Ramos (cell line): ENCODE measurements at regions not wholly inside any gene's neighbourhood (a gene's known extent, or its start where the extent isn't known, plus 50 kb on each side); places are given as distances from the start of the nearest gene placed in this dataset.

Source experiments
- in situ Hi-C: fragments of 300-500 bp; cut with MboI; formaldehyde crosslinking; loops from one replicate; pipeline ENCODE4 v1.14.3; 2022; ENCODE audit warnings: low sequenced_read_pairs; ENCODE audit not compliant: unreplicated experiment

DNA sequence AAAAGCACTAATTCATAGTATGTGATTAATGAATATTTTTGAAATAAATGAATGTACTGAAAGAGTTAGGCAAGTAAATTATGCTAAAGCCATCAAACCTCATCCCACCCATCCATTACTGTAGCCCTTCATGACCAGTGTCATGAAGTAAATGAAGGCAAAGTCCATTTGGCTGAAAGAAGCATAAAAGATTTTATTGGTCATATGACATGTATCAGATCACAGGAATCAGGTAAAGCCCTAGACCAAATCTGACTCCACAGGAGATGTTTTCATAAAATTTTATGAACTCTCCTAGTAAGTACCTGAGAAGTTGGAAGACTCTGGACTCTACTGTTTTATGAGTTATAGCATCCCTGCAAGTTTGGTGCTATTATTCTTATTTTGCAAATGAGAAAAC is 213.5 kb downstream of the TMEM114 start:
- in situ Hi-C loops, result no loop called here

DNA sequence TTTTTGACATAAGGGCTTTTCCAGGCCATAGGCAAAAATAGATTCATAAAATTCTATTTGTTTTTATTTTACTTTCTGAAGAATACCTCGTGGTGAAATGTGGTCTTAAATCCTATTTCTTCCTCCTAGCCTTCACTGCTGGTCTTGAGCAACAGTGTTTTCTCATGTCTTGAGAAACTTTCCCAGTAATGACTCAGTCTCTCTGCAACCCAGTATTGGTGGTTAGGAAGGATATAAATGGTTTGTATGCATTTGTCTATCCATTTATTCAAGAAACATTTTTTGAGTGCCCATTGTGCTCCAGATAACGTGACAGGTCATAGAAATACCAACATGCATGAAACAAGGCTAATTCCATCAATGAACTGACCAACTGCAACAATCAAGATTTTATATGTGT is 213.9 kb downstream of the TMEM114 start:
- in situ Hi-C loops, result no loop called here

DNA sequence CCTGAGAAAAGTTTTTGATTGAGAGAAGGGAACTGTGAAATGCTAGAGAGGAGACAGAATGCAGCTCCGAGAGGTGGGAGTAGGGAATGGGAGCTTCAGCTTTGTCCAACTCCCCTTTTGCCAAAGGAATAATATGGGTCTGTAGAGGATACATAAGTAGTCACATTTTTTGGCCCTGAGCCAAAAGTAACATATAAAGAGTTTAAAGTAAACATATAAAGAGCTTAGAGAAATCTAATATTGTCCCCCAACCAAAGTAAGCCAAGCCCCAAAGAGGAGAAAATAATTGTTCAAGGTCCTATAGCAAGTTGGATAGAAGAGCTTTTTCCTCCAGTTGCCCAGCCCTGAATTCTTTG is 215.1 kb downstream of the TMEM114 start:
- in situ Hi-C loops, result no loop called here

DNA sequence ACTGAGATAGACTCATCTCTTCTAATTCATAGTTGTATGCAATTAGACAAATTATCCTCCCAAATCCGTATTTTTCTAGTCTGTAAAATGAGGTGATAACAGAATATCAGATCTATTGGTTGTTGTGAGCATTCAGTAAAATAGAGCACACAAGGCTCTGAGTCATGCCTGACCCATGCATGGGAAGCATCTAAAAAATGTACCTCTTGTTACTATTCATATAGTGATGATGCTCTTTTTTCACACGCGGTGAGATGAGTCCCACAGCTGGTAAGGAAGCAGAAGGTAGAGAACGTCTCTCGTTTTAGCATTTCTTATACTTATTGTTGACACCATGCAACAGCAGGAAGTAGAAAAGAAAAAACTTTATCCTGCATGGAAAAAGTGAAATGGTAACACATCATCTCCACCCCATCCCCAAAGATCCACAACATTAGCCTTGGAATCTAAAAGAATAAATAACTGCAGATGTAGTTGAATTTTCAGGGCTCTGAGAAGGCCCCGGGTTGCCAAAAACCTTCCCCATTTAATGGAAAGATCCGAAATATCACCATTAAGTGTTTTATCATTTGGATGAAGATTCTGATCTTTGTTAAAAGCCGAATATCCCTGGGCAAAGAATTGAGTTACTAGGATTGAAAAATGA is 215.6 kb downstream of the TMEM114 start:
- in situ Hi-C loops, result no loop called here

- in situ Hi-C loops, result no loop called here
Measured at GRCh38 chr16:8373676-8374431, 216.5 kb downstream of the TMEM114 start.

DNA sequence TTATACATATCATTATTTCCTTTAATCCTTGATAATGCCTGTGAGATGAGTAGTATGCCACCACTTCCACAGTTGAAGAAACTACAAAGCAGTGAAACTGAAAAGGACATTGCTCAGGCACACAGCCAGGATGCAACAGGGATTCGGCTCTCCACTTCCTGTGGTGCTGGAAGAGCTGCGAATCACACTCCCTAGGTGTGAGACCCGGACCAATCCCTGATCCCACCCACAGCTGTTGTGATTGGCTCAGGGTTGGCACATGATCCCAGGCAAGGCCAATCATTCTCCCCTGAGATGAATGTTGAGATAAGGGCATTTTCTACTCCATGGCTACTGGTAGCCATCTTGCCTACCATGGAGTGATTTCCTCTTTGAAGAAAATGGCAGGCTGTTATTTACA is 218.2 kb downstream of the TMEM114 start:
- in situ Hi-C loops, result no loop called here

DNA sequence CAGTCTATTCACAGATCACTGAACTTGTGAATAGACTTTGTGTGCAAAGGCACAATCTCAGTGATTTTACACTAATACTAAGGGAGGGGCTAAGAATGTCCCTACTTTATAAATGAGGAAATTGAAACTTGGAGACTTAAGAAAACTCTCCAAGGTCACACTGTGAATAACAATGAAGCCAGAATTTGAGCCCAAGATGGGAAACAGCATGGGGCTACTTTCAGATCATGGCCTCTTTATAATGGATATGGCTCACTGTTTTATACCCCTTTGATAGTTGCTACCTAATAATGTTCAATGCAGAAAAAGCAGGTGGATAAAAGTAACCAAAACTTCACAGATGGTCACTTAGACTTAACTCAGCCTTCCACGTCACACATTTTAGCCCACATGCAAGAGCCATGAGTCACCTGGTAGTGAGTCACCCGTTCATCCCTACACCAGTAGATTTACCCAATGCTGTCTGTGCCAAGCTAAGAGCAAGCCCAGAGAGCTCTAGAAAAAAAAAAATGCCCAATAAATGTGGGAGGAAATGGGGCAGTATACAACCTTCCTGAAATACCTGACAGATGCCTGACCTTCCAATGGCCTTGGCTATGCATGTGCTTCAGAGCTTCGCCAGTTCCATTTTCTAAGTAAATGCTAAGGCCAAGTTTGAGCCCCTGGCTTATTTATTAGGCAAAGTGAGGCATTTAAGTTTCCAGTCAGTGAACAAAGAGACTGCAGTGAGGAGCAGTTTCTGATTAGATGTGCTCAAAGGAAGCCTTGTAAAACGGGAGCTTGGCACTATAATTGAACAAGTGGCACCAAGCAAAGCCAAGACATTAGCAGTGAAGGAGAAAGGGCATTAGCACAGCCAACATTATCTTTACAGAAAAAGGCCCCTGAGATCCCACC is 219.7 kb downstream of the TMEM114 start:
- in situ Hi-C loops, result no loop called here

- in situ Hi-C loops, result no loop called here
Measured at GRCh38 chr16:8358937-8359336, 231.4 kb downstream of the TMEM114 start.

- in situ Hi-C loops, result no loop called here
Measured at GRCh38 chr16:8355675-8356074, 234.6 kb downstream of the TMEM114 start.

GRCh38 chr16:8346294-8346693 is 244.0 kb downstream of the TMEM114 start:
- in situ Hi-C loops, result no loop called here

DNA sequence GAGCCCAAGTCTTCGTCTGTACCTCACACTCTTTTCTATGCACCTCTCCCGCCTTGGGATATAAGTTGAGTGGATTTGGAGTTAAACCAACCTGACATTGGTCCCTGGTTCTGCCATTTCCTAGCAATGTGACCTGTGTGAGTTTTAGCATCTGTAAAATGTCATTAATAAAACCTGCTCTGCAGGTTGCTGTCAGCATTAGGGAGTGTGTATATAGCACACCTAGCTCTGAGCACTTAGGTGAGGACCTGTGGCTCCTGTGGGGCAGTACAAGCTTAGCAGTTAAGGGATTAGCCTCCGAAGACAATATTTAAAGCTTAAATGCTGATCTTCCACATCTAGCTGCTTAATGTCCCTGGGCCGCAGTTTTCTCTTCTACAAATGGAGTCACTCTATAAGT is 248.0 kb downstream of the TMEM114 start:
- in situ Hi-C loops, result no loop called here

DNA sequence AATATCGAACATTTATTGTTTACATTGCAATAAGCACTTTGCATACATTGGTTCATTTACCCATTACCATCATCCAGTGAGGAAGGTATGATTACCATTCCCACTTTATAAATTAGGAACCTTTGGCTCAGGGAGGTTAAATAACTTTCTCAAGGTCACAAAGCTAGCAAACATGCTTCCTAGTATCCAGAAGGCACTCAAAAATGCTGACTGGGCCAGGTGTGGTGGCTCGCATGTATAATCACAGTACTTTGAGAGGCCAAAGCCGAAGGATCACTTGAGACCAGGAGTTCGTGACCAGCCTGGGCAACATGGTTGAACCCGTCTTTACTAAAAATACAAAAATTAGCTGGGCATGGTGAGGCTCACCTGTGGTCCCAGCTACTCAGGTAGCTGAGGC is 259.6 kb downstream of the TMEM114 start:
- in situ Hi-C loops, result no loop called here

DNA sequence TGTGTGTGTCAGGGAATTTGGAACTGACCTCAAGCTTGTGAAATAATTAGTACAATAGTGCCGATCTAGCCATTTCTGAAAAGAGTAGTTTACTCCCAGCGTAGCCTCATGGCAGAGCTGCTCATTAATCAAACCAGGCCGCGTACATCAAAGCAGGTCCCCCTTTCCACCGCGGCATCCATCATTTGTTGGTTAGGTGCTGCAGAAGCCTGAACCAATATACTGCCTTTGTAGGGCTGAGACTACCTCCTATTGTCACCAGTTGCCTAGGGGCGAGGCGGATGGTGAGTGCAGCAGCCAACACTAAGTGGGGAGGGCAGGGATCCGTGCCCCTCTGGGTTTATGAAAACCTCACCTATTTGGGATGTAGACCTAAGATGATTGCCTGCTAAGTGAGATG is 264.1 kb downstream of the TMEM114 start:
- in situ Hi-C loops, result no loop called here

GRCh38 chr16:8323153-8323552 is 267.2 kb downstream of the TMEM114 start:
- in situ Hi-C loops, result no loop called here

DNA sequence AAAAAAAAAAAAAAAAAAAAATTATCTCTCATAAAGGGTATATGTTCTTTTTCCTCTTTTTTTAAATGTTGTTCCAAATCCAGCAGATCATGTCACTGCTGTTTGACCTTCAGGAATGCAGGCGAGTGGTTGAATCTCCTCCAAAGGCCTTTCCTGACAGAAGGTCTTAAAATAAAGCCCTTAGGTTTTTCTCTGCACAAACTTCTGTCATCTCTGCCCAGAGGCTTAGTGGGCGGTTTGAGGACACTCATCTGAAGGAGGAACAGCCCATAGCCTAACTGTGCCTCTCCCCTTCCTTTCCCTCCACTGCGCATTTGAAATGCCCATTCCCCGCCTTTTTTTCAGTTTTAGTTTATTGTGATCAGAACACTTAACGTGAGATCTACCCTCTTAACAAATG is 270.2 kb downstream of the TMEM114 start:
- in situ Hi-C loops, result no loop called here

GRCh38 chr16:8310816-8311215 is 279.5 kb downstream of the TMEM114 start:
- in situ Hi-C loops, result no loop called here

- in situ Hi-C loops, result no loop called here
Measured at GRCh38 chr16:8310323-8310722, 280.0 kb downstream of the TMEM114 start.

GRCh38 chr16:8305201-8305600 is 285.1 kb downstream of the TMEM114 start:
- in situ Hi-C loops, result no loop called here

GRCh38 chr16:8299635-8300034 is 290.7 kb downstream of the TMEM114 start:
- in situ Hi-C loops, result no loop called here

GRCh38 chr16:8295513-8296237 is 294.6 kb downstream of the TMEM114 start:
- in situ Hi-C loops, result no loop called here

GRCh38 chr16:8293413-8293812 is 296.9 kb downstream of the TMEM114 start:
- in situ Hi-C loops, result no loop called here
